Stimulated activated CD4-positive, alpha-beta T cell treated with anti-CD3 and anti-CD28 coated beads, Interleukin-12 subunit alpha, Interleukin-12 subunit beta, amount 100 ng/mL, for 24 hours (primary cell): ENCODE measurements at regions not wholly inside any gene's neighbourhood (a gene's known extent, or its start where the extent isn't known, plus 50 kb on each side); places are given as distances from the start of the nearest gene placed in this dataset.
"Not testable (repeated sequence)": the region's sequence is repeated elsewhere in the genome, so short reads cannot be mapped to it uniquely, and the experiment has no call there.

ENCODE experiments used
- DNase-seq, 2 experiments: peaks; one replicate each; pipeline ENCODE4 v3.0.0-alpha.2; 2020; ENCODE audit warnings: low read depth in 2 of 2

- no peak for DNase-seq
These were observed 55.9 kb downstream of the BAMBI start for GRCh38 chr10:28733245-28733644.

GRCh38 chr10:28733647-28734046, 56.3 kb downstream of the BAMBI start:
- no peak for DNase-seq

- DNase-seq = no peak
These were observed 57.8 kb downstream of the BAMBI start for GRCh38 chr10:28734938-28735759.

GRCh38 chr10:28737096-28737495, 59.8 kb downstream of the BAMBI start:
- DNase-seq = no peak

GRCh38 chr10:28738200-28738599, 60.9 kb downstream of the BAMBI start:
- no peak for DNase-seq

GRCh38 chr10:28743576-28743975, 66.3 kb downstream of the BAMBI start:
- DNase-seq = no peak

GRCh38 chr10:28744069-28744768, 66.9 kb downstream of the BAMBI start:
- no peak for DNase-seq

- no peak for DNase-seq
These were observed 77.8 kb downstream of the BAMBI start for GRCh38 chr10:28754930-28755718.

GRCh38 chr10:28761084-28761846, 83.9 kb downstream of the BAMBI start:
- no peak for DNase-seq

- DNase-seq = no peak
These were observed 86.3 kb downstream of the BAMBI start for GRCh38 chr10:28763471-28764170.

- DNase-seq = no peak
These were observed 88.3 kb downstream of the BAMBI start for GRCh38 chr10:28765641-28766040.

- DNase-seq = no peak
These were observed 90.9 kb downstream of the BAMBI start for GRCh38 chr10:28768227-28768626.

GRCh38 chr10:28769091-28769604, 91.8 kb downstream of the BAMBI start:
- no peak for DNase-seq

GRCh38 chr10:28771580-28772090, 94.3 kb downstream of the BAMBI start:
- DNase-seq = not testable (repeated sequence)

GRCh38 chr10:28774051-28774995, 97.0 kb downstream of the BAMBI start:
- no peak for DNase-seq

GRCh38 chr10:28775773-28776172, 98.5 kb downstream of the BAMBI start:
- DNase-seq = no peak

- no peak for DNase-seq
These were observed 99.2 kb downstream of the BAMBI start for GRCh38 chr10:28776519-28776918.

GRCh38 chr10:28777911-28778310, 100.6 kb downstream of the BAMBI start:
- no peak for DNase-seq

GRCh38 chr10:28778524-28778923, 101.2 kb downstream of the BAMBI start:
- DNase-seq = no peak
